GM21529 (cell line): ENCODE measurements at regions not wholly inside any gene's neighbourhood (a gene's known extent, or its start where the extent isn't known, plus 50 kb on each side); places are given as distances from the start of the nearest gene placed in this dataset.
"Not testable (repeated sequence)": the region's sequence is repeated elsewhere in the genome, so short reads cannot be mapped to it uniquely, and the experiment has no call there.

Experiments
- ATAC-seq: cut with Tn5 transposase; IDR thresholded peaks from one replicate; pipeline ENCODE4 v1.9.1; 2021; ENCODE audit not compliant: unreplicated experiment

DNA sequence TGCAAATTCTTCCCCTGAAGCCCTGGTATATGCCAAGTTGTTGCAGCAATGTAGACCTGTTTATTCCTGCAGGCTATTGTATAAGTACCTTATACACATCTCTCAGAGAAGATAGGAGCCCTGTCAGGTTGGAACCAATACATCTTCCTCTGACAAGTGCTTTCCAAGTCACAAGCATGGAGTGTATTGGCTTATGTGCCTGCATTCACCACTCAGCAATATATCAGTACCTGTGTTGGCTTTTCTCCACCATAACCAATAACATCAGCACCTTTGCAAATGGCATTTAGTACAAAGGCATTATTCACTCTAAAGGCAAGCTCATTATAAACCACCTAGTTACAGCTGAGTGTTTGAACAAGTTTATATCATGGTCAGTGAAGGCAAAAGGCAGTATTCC, 611.7 kb upstream of the CNTN5 start:
- ATAC-seq, result no peak

DNA sequence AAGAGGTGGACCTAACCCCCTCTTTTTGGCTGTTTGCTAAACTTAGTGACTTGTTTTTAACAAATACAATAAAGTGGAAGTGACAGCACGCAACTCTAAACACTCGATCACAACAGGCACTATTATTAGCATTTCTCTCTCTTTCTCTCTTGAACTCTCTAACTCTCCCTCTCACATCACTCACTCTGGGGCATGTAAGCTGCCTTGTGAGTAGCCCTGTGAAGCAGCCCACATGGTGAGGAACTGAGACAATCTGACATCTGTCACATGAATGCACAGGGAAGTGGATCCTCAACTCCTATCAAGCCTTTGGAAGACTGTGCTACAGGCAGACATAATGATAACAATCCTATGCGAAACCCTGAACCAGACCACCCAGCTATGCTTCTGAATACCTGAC, 609.0 kb upstream of the CNTN5 start:
- no peak for ATAC-seq

DNA sequence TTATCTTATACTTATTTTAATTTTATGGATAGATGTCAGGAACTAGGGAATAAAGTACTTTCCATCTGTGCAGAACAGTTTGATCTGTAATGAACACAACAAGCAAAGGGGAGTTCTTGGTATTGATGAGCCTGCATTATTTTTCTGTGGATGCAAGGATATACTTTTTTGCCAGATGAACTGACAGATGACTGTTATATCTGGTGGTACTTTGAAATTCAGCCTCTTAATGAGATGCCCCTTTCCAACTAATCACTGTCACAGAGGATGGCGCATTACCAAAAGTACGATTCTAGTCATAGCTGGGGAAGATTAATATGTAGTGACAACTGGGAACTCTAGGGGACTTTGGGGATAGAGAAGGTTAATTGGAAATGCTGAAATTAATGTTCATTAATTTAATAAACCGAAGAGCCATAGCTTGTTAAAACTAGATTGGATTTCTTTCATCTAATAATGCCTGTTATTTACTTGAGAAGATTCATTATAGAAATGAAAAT, 603.4 kb upstream of the CNTN5 start:
- ATAC-seq, result no peak

DNA sequence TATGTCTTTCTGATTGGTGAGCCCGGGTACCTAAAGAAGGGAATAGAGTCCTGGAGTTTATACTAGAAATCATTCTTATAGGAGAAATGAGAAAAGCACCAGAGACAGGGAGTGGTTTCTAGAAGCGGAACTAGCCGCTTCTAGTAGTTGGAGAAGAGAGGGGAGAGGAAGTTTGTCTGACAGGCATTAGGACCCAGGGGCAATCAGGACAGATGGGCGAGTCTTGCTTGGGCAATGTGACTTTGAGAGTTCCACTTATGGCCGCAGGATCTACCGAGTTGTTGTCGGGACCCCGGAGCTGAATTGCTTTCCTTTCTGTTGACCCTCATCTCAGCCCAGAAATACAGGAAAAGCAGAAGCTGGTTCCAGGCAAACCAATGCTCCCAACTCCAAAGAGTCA, 596.8 kb upstream of the CNTN5 start:
- ATAC-seq, result no peak

DNA sequence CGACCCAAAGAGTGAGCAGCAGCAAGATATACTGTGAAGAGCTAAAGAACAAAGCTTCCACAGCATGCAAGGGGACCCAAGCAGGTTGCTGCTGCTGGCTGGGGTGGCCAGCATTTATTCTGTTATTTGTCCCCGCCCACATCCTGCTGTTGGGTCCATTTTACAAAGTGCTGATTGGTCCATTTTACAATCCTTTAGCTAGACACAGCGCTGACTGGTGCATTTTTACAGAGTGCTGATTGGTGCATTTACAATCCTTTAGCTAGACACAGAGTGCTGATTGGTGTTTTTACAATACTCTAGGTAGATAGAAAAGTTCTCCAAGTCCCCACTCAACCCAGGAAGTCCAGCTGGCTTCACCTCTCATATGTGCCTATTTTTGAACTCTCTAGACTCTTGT, 596.0 kb upstream of the CNTN5 start:
- not testable (repeated sequence) for ATAC-seq

DNA sequence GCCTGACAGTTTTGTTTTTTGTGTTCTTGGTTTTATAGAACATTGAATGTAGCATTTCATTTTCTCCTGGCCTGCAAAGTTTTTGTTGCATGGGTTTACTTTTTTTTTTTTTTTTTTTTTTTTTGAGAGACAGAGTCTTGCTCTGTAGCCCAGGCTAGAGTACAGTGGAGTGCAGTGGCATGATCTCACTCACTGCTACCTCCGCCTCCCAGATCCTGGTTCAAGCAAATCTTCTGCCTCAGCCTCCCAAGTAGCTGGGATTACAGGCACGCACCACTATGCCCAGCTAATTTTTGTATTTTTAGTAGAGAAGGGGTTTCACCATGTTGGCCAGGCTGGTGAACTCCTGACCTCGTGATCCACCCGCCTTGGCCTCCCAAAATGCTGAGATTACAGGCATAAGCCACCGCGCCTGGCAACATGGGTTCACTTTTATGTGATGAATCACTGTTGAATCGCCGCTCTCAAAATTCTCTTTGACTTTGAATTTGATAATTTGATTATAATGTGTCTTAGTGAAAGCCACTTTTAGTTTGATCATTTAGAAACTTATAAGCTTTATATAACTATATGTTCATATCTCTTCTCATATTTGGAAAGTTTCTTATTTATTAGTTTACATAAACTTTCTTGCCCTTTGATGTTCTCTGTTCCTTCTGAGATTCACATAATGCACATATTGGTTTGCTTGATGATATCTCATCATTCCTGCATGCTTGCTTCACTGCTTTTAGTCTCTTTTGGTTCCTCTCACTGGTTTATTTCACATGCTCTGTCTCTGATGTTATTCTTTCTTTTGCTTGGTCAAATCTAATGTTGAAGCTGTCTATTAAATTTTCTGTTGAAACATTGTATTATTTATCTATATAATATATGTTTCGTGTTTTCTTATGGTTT, 589.0 kb upstream of the CNTN5 start:
- no peak for ATAC-seq

DNA sequence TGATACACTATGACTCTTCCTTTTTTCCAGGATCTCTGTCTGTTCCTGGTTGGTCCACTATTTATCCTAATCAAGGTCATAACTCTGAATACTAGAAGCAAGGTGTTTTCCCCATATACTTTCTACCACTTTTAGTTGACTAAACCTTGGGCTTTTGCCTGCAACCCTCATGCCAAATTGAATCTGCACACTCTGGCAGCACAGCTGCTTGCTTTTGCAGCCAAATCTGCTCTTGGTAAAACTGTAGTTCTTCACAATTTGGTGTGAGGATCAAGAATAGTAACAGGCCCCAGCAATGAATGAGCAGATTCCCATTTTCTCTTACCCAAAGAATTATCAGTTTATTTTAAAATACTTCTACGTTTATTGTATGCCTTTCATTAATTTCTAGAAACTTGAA, 586.5 kb upstream of the CNTN5 start:
- ATAC-seq, result no peak

DNA sequence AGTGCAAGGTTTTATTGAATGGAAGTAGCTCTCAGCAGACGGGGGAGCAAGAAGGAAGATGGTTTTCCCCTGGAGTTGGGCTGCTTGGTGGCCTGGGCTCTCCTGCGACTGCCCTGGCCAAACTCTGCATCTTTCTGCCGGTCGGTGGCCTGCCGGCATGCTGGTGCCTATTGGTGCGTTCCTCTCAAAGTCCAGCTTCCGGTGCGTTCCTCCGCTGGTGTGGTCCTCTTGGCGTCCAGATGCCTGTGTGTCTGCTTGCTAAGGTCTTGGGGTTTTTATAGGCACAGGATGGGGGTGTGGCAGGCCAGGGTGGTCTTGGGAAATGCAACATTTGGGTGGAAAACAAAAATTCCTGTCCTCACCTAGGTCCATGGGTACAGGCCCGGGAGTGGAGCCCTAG, 567.4 kb upstream of the CNTN5 start:
- ATAC-seq, result no peak

DNA sequence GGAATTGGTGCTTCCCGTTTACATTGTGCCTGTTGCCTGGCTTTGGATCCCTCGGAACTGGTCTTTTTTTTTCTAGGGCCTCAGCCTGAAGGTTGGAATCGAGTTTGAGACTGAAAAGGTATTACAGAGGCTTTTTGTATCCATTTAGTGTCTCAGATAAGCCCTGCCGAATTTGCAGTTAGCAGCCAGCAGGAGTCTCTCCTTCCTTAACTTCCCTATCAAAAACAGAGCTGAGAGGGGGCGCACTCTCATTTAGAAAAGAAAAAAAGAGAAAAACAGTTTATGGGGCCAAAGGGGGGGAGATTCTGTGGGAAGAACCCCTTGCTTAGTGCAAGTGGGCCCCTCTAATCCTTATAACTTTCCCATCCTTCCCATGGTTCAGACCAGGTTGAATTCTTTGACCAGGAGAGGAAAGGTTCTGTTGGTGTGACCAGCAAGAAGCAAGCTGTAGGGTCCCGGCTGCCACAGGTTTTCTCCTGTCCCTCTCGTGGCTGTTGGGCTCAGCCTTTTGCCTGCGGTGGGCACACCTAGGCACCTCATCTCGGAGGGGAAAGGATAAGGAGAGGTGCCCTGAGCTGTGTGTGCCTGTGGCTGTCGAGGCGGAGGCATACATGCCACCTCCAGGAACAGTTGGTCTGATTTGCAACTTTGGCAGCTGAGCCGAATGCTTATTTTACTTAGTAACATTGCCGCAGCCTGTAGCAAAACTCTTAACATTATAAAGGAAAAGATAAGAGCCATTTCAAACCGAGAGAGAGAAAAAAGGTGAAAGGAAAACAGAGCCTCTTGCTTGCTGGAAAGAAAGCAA, 565.0 kb upstream of the CNTN5 start:
- no peak for ATAC-seq

DNA sequence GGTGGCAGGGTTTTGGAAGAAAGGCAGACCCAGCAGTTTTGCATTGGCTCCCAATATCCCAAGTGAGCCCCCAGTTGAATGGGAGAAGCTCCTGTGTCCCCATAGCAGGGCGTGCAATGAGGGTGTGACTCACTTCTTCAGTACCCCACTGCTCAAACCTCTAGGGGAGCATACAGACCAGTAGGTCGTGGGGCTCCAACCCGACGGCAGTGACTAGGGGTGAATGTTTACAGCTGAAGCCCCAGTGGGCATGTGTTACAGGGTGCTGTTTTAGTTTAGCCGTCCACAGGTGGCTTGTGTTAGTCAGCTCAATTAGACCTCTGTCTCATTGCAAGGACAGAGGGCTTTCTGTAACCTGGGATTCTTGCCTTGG, 564.5 kb upstream of the CNTN5 start:
- ATAC-seq, result no peak

DNA sequence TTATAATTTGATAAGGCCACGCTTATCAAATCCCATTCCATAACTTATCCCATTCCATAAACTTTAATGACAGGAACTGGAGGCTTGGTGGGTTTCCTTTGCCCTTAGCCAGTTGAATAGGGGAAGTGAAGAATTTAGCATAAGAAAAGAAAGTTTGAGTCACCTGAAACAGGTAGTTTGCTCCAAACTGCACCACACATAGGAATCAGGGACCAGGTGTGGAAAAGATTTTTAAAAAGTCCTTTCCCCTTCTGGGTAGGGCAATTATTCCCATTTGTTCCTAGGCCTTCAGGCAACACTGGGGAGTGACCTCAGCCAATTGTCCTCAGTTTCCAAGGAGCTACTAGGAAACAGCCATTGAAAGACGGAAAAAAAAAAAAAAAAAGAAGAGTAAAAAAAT, 525.7 kb upstream of the CNTN5 start:
- no peak for ATAC-seq

DNA sequence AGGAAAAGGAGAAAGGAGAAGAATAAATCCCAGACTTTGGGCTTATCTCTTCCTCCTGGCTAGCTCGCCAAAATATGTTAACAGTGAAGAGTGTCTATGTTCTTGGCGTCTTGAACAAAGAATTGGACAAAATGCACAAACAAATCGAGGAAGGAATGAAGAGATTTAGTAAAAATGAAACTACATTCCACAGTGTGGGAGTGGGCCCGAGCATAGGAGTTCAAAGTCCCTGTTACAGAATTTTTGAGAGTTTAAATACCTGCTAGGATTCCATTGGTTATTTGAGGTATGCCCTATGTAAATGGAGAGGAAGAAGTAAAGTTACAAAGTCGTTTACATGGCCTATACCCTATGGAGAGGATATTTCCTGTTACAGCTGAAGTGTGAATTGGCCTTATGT, 525.1 kb upstream of the CNTN5 start:
- no peak for ATAC-seq

DNA sequence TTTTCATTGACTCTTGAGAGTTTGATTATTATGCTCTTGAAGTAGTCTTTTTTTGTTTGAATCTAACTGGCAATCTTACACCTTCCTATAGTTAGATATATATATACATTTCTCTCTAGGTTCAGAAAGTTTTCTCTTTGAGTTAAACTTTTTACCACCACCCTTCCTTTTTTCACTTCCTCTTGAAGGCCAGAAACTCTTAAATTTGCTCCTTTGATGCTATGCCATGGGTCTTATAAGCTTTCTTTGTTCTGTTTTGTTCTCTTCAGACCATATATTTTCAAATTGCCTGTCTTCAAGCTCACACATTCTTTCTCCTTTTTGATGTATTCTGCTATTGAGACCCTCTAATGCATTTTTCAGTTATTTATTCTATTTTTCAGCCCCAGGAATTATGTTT, 513.5 kb upstream of the CNTN5 start:
- ATAC-seq, result no peak

DNA sequence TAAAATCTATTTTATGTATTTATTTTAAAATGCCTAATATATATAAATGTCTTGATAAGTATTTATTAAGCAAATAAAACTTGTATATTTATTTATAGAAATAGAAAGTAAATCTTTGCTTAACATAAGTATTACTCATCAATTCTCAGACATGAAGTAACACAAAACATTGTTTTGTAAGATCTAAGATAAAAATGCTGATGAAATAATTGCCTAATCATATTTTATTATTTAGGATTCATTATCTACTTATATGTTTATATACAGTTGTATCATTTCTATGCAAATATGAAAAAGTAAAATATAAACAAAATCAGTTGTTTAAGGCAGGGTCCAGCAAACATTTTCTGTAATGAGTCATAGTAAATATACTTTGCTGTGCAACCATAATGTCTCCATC, 507.8 kb upstream of the CNTN5 start:
- ATAC-seq, result no peak

DNA sequence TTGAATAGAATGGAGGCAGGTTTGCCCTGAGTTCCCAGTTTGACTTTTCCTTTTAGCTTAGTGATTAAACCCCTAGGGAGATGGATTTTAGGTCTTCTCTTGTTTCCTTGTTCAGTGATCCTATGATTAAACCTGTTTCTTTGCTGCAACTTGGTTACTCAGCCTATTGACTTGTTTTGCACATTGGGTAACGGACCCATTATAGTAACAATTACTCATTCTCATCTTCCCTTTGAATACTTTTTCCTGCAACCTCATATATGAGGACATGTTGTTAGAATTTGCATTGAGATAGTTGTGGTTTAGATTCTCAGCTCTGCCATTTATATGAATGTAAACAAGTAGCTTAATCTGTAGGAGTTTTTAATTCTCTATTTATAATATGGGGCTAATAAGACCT, 489.2 kb upstream of the CNTN5 start:
- ATAC-seq, result no peak

DNA sequence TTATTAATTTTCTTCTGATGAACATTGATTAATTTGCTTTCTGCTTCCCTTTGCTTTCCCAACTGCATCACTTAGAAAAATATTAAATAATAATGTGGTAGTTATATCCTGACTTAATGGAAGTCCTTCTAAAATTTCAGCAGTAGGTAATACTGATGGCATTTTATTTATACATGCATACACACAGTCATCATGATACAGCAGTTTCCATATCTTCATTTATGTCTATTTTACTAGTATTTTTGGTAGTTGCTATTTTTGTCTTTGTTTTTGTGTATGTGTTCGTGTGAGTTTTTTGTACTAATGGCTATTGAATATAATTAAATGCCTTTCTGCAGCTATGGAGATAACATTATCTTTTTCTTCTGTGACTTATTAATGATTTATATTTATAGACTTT, 484.7 kb upstream of the CNTN5 start:
- ATAC-seq, result no peak

DNA sequence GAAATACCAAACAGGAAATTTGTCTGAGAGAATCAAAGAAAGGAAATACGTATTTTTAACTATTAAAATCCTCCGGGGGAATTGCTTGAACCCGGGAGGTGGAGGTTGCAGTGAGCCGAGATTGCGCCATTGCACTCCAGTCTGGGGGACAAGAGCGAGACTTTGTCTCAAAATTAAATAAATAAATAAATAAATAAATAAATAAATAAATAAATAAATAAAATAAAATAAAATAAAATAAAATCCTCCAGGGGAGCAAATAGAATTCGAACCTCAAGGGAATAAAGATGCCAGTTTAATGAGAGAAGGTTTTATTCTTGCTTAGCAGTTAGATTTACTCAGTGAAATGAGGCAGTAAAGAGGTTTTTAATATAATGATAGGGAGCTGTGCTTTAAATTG, 482.4 kb upstream of the CNTN5 start:
- not testable (repeated sequence) for ATAC-seq

DNA sequence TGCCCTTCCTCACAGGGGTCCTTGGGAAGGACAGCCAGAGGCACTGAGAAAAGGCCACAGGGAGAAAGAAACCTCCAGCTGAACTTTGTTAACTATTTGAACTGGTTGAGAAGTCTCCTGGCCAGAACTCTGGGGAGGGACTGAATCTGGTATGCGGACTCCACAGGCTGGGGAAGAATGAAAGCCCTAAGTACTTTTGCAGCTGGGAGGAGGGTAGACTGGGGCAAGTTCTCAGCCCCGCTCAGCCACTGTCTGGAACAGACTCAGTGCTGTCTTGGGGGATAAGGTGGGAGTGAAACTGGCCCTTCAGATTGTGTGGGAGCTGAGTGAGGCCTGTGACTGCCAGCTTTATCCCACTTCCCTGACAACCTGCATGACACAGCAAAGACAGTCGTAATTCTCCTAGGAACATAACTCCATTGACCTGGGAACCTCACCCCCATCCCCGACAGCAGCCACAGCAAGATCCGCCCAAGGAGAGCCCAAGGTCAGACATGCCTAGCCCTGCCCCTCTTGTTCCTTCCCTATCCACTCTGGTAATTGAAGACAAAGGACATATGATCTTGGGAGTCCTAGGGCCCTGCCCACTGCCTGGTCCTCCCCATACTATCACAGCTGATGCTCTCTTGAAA, 475.1 kb upstream of the CNTN5 start:
- no peak for ATAC-seq

DNA sequence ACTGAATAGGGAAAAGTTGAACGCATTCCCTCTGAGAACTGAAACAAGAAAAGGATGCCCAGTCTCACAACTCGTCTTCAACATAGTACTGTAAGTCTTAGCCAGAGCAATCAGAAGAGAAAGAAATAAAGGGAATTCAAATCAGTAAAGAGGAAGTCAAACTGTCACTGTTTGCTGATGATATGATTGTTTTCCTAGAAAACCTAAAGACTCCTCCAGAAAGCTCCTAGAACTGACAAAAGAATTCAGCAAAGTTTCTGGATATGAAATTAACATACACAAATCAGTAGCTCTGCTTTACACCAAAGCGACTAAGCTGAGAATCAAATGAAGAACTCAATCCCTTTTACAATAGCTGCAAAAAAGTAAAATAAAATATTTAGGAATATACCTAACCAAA, 471.2 kb upstream of the CNTN5 start:
- no peak for ATAC-seq

DNA sequence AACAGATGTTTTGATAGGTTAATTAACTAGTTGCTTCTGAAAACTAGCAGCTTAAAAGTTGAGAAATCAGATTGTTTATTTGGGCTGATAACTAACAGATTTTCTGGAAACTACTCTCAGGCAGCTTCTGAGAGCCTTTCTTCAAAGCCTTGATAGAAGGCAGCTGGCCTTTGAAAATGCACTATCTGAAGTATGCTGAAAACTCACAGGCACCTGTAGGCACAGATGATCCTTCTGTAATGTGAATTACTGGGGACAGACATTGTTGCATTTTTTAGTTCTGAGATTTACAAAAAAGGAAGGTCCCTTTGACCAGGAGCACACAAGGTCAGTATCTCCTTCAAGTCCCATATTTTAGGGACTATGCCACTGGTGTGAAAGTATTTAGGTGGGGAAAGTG, 460.8 kb upstream of the CNTN5 start:
- ATAC-seq, result no peak

DNA sequence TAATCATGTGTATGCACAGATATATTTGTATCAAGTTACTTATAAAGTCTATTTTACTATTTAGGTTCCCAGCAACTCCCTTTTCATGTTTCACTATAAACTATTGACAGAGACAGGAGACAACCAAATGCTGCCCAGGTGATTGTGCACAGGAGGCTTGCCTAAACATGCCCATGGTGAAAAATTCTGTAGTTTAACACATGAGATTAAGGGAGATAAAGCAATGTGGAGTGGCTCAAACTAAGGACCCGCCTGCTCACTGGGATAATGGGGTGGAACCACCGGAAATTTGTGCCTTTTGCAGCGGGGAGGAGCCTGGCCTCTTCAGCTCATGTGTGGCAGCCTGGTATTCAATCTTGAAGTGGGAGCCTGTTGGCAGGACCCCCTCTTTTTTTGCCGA, 459.5 kb upstream of the CNTN5 start:
- no peak for ATAC-seq

DNA sequence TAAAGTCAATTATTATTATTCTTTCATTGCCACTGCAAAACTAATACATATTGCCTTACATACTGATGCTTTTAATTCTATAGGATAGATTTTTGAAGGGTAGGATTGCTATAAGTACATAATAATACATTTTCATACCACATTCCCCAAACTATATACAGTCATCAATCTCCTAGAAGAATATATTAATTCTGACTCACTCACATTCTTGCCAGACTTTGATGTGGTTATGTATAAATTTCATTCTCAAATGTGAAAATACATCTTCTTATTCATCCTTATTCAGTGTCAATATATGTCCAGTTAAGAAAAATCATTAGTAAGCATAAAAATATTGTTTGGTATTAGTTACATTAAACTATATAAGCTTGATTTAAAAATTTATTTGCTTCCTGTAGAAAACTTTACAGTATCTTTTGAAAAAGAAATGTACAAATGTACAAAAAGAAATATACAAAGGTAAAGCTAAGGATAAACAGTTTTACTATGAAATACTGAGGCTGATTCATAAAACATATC, 458.8 kb upstream of the CNTN5 start:
- ATAC-seq, result no peak
